ENCODE measurements at regions not wholly inside any gene's neighbourhood (a gene's known extent, or its start where the extent isn't known, plus 50 kb on each side); places are given as distances from the start of the nearest gene placed in this dataset.
A peak's percentile ranks its signal among the peaks of the same experiment; 100 is the strongest.

GRCh38 chr14:29421156-29421728 lies 506.4 kb downstream of the PRKD1 start:
- no peak overlapping the region for H2AK5ac ChIP-seq (ENCODE audit: low read depth, low read length)
- no peak overlapping the region for H3K56ac ChIP-seq (replicated peaks; ENCODE audit: insufficient read length, low read depth, low read length)
- no peak overlapping the region for H3K4me3 ChIP-seq (ENCODE audit: extremely low read depth in 1 of 4, insufficient read depth in 2 of 4, low read depth in 3 of 4, low read length in 4 of 4)
- H2BK5ac ChIP-seq (ENCODE audit: low read depth, low read length) = no peak overlapping the region
- no peak overlapping the region for H2BK12ac ChIP-seq (ENCODE audit: low read depth, low read length)
- H3K4me1 ChIP-seq (replicated peaks in 1 of 4; ENCODE audit: control insufficient read depth in 3 of 4, insufficient read depth in 4 of 4, low read length in 3 of 4) = no peaks in the 10 kb centered on the region
- H3K9ac ChIP-seq (replicated peaks in 1 of 4; ENCODE audit: extremely low read depth in 1 of 4, low read depth in 3 of 4, low read length in 3 of 4) = no peak overlapping the region
- no peaks in the 10 kb centered on the region for H3K27me3 ChIP-seq (replicated peaks in 1 of 4; ENCODE audit: control insufficient read depth in 3 of 4, extremely low read depth in 1 of 4, insufficient read depth in 3 of 4, low read length in 3 of 4)
- no peak overlapping the region for H2BK20ac ChIP-seq (ENCODE audit: low read length)
- TF ChIP-seq, protein P1, sequence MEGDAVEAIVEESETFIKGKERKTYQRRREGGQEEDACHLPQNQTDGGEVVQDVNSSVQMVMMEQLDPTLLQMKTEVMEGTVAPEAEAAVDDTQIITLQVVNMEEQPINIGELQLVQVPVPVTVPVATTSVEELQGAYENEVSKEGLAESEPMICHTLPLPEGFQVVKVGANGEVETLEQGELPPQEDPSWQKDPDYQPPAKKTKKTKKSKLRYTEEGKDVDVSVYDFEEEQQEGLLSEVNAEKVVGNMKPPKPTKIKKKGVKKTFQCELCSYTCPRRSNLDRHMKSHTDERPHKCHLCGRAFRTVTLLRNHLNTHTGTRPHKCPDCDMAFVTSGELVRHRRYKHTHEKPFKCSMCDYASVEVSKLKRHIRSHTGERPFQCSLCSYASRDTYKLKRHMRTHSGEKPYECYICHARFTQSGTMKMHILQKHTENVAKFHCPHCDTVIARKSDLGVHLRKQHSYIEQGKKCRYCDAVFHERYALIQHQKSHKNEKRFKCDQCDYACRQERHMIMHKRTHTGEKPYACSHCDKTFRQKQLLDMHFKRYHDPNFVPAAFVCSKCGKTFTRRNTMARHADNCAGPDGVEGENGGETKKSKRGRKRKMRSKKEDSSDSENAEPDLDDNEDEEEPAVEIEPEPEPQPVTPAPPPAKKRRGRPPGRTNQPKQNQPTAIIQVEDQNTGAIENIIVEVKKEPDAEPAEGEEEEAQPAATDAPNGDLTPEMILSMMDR (IDR thresholded peaks at IDR 0.05; ENCODE audit: control extremely low read depth in 1 of 3, insufficient read depth in 1 of 3, low read depth in 1 of 3, low read length in 3 of 3) = peak in 1 of 3 experiments; percentile 11; a peak in 1 of 4 replicates
- no peak for TF ChIP-seq JUND (IDR thresholded peaks at IDR 0.05; ENCODE audit: low read length)
- no peaks in the 10 kb centered on the region for H3K79me1 ChIP-seq (ENCODE audit: low read depth, low read length)
- H3K4ac ChIP-seq (replicated peaks; ENCODE audit: insufficient read length, low read depth, low read length) = no peak overlapping the region
- H2BK15ac ChIP-seq (ENCODE audit: low read length) = no peak overlapping the region
- H2BK120ac ChIP-seq (replicated peaks; ENCODE audit: low read depth, low read length) = no peak overlapping the region
- H2AFZ ChIP-seq (ENCODE audit: low read length) = no peak overlapping the region
- POLR2A ChIA-PET (ENCODE audit: partially characterized antibody) = no interaction called here
- H3K23ac ChIP-seq (ENCODE audit: insufficient read length) = no peak overlapping the region
- no peaks in the 10 kb centered on the region for H3K79me2 ChIP-seq (ENCODE audit: control insufficient read depth in 1 of 2, insufficient read depth in 2 of 2, low read length in 2 of 2)
- no peak overlapping the region for H4K91ac ChIP-seq (replicated peaks; ENCODE audit: insufficient read length, low read length)
- CTCF ChIA-PET (ENCODE audit: partially characterized antibody) = interaction anchor here (0.6 to 1.1 kb wide), 5 partner anchors 14 to 278 kb away, joined by 3 to 4 read pairs (median 3); no protein-coding TSS in a partner anchor
- no peak overlapping the region for H4K8ac ChIP-seq (ENCODE audit: extremely low read depth, insufficient read depth, low read length)
- no peak overlapping the region for H3K18ac ChIP-seq (ENCODE audit: extremely low read depth, low read length)
- H3K27ac ChIP-seq (ENCODE audit: low read depth, low read length) = no peak overlapping the region
- H3K36me3 ChIP-seq (ENCODE audit: control insufficient read depth in 2 of 4, insufficient read depth in 4 of 4, low read length in 3 of 4) = no peaks in the 10 kb centered on the region
- no peak for DNase-seq (ENCODE audit: low read depth in 1 of 2, low spot score in 2 of 2)
- no peak overlapping the region for H3K14ac ChIP-seq (ENCODE audit: insufficient read length)
- no peaks in the 10 kb centered on the region for H4K20me1 ChIP-seq (replicated peaks in 1 of 2; ENCODE audit: control insufficient read depth in 1 of 2, insufficient read depth in 2 of 2, low read length in 2 of 2)
- H3K4me2 ChIP-seq (ENCODE audit: insufficient read depth in 1 of 2, low read depth in 2 of 2, low read length in 2 of 2) = no peak overlapping the region
- H3K23me2 ChIP-seq (ENCODE audit: low read depth, low read length) = no peaks in the 10 kb centered on the region
- no peak for FAIRE-seq
- no peaks in the 10 kb centered on the region for H3K9me3 ChIP-seq (ENCODE audit: insufficient read depth in 2 of 2, low read depth in 1 of 2, low read length in 1 of 2)
- no peak overlapping the region for H4K5ac ChIP-seq (ENCODE audit: insufficient read length, low read depth, low read length)
